Limb (tissue), 2 donors: ENCODE measurements at regions not wholly inside any gene's neighbourhood (a gene's known extent, or its start where the extent isn't known, plus 50 kb on each side); places are given as distances from the start of the nearest gene placed in this dataset.
"Not testable (repeated sequence)": the region's sequence is repeated elsewhere in the genome, so short reads cannot be mapped to it uniquely, and the experiment has no call there.

Source experiments
- DNase-seq, 2 donors: peaks; one replicate each; pipeline ENCODE4 v3.0.0-alpha.2; 2016; ENCODE audit errors: extremely low spot score in 2 of 2

- DNase-seq, result no peak
Observed at GRCh38 chr4:187060551-187060950, 336.9 kb upstream of the FAT1 start.

- no peak for DNase-seq
Observed at GRCh38 chr4:187063251-187063650, 339.6 kb upstream of the FAT1 start.

GRCh38 chr4:187064033-187064432 lies 340.4 kb upstream of the FAT1 start:
- no peak for DNase-seq

GRCh38 chr4:187065396-187065795 lies 341.7 kb upstream of the FAT1 start:
- DNase-seq, result peak in 1 of 2 donors; percentile 67

- DNase-seq, result peak in 1 of 2 donors; percentile 33
Observed at GRCh38 chr4:187065806-187066205, 342.1 kb upstream of the FAT1 start.

- no peak for DNase-seq
Observed at GRCh38 chr4:187069398-187069797, 345.7 kb upstream of the FAT1 start.

GRCh38 chr4:187070158-187070557 lies 346.5 kb upstream of the FAT1 start:
- no peak for DNase-seq

GRCh38 chr4:187070740-187071139 lies 347.1 kb upstream of the FAT1 start:
- DNase-seq, result no peak

GRCh38 chr4:187071946-187072600 lies 348.4 kb upstream of the FAT1 start:
- peak; percentile 40 to 70 for DNase-seq

- no peak for DNase-seq
Observed at GRCh38 chr4:187073820-187074219, 350.2 kb upstream of the FAT1 start.

- DNase-seq, result no peak
Observed at GRCh38 chr4:187075514-187075913, 351.9 kb upstream of the FAT1 start.

- no peak for DNase-seq
Observed at GRCh38 chr4:187077744-187078401, 354.2 kb upstream of the FAT1 start.

GRCh38 chr4:187084701-187085100 lies 361.0 kb upstream of the FAT1 start:
- DNase-seq, result no peak

- no peak for DNase-seq
Observed at GRCh38 chr4:187085339-187085738, 361.7 kb upstream of the FAT1 start.

GRCh38 chr4:187086151-187086550 lies 362.5 kb upstream of the FAT1 start:
- DNase-seq, result no peak

GRCh38 chr4:187088070-187088799 lies 364.6 kb upstream of the FAT1 start:
- no peak for DNase-seq

GRCh38 chr4:187090401-187090800 lies 366.7 kb upstream of the FAT1 start:
- DNase-seq, result no peak

GRCh38 chr4:187090832-187091231 lies 367.2 kb upstream of the FAT1 start:
- DNase-seq, result not testable (repeated sequence)

- DNase-seq, result no peak
Observed at GRCh38 chr4:187094144-187094543, 370.5 kb upstream of the FAT1 start.

- no peak for DNase-seq
Observed at GRCh38 chr4:187098429-187098828, 374.8 kb upstream of the FAT1 start.

- DNase-seq, result no peak
Observed at GRCh38 chr4:187103351-187103750, 379.7 kb upstream of the FAT1 start.

- DNase-seq, result no peak
Observed at GRCh38 chr4:187108845-187109244, 385.2 kb upstream of the FAT1 start.

GRCh38 chr4:187109636-187110035 lies 386.0 kb upstream of the FAT1 start:
- no peak for DNase-seq
